Sigmoid colon (tissue), 6 donors: ENCODE measurements at regions not wholly inside any gene's neighbourhood (a gene's known extent, or its start where the extent isn't known, plus 50 kb on each side); places are given as distances from the start of the nearest gene placed in this dataset.

Source experiments
- DNase-seq: peaks from one replicate; pipeline ENCODE4 v3.0.0-alpha.2; 2019
- H3K27ac ChIP-seq, 4 donors: fragments of 200-600 bp; sonication (generic); one replicate each; pipeline ENCODE4 v1.5.1; 2016 to 2019; ENCODE audit warnings: mild to moderate bottlenecking in 1 of 4
- H3K27me3 ChIP-seq, 3 donors: fragments of 200-600 bp; sonication (generic); one replicate each; pipeline ENCODE4 v1.5.1; 2019; ENCODE audit warnings: mild to moderate bottlenecking in 1 of 3
- H3K36me3 ChIP-seq, 4 donors: fragments of 200-600 bp; sonication (generic); one replicate each; pipeline ENCODE4 v1.5.1; 2016 to 2019
- H3K4me1 ChIP-seq, 4 donors: fragments of 200-600 bp; sonication (generic); one replicate each; pipeline ENCODE4 v1.5.1; 2017 to 2019
- H3K4me3 ChIP-seq, 4 donors: fragments of 200-600 bp; sonication (generic); one replicate each; pipeline ENCODE4 v1.5.1; 2017 to 2019; ENCODE audit warnings: mild to moderate bottlenecking in 2 of 4, moderate library complexity in 1 of 4
- H3K9me3 ChIP-seq, 4 donors: fragments of 200-600 bp in 3 of 4; sonication (generic) in 3 of 4; one replicate each; pipeline versions ENCODE4 v1.5.1 to v1.6.1; 2013 to 2019
- EP300 ChIP-seq, 4 donors: sonication (generic); formaldehyde crosslinking; IDR thresholded peaks; one replicate each; pipeline ENCODE4 v1.6.1; 2017; ENCODE audit warnings: antibody characterized with exemption in 4 of 4
- POLR2A ChIP-seq, 2 donors: fragments of 450-650 bp; IDR thresholded peaks; one replicate each; pipeline ENCODE4 v1.6.1; 2016; ENCODE audit warnings: antibody characterized with exemption in 2 of 2, mild to moderate bottlenecking in 2 of 2, moderate library complexity in 2 of 2
- POLR2AphosphoS5 ChIP-seq, 4 donors: sonication (generic); formaldehyde crosslinking; IDR thresholded peaks; one replicate each; pipeline ENCODE4 v1.6.1; 2017; ENCODE audit warnings: antibody characterized with exemption in 4 of 4
- WGBS, 2 donors: extraction: QIAGEN DNeasy Blood & Tissue Kit; methylation state at CpG; one replicate each; pipeline ENCODE4 v1.1.7; 2013; 5-methylcytosine and 5-hydroxymethylcytosine counted together
- intact Hi-C: fragments of 100-400 bp; cut with DNase I; formaldehyde crosslinking; loops from one replicate; pipeline ENCODE4 v1.15.1; 2023
- TF ChIP-seq, protein P1 (sequence below), 4 experiments: fragments of 450-650 bp in 3 of 4; fragments of 200-600 bp in 1 of 4; IDR thresholded peaks; one replicate each; pipeline ENCODE4 v1.5.1; 2016 to 2019; ENCODE audit warnings: antibody characterized with exemption in 4 of 4, mild to moderate bottlenecking in 3 of 4, moderate library complexity in 2 of 4
- donor health status: healthy with polysubstance abuse.
- donor health status: healthy.

GRCh38 chr6:140976806-140977205 lies 1155.9 kb upstream of the GJE1 start:
- no peak overlapping the region for H3K4me3 ChIP-seq
- H3K27ac ChIP-seq, result peak overlapping the region in 1 of 4 donors; percentile 34
- no peaks in the 10 kb centered on the region for H3K27me3 ChIP-seq
- TF ChIP-seq, protein P1, sequence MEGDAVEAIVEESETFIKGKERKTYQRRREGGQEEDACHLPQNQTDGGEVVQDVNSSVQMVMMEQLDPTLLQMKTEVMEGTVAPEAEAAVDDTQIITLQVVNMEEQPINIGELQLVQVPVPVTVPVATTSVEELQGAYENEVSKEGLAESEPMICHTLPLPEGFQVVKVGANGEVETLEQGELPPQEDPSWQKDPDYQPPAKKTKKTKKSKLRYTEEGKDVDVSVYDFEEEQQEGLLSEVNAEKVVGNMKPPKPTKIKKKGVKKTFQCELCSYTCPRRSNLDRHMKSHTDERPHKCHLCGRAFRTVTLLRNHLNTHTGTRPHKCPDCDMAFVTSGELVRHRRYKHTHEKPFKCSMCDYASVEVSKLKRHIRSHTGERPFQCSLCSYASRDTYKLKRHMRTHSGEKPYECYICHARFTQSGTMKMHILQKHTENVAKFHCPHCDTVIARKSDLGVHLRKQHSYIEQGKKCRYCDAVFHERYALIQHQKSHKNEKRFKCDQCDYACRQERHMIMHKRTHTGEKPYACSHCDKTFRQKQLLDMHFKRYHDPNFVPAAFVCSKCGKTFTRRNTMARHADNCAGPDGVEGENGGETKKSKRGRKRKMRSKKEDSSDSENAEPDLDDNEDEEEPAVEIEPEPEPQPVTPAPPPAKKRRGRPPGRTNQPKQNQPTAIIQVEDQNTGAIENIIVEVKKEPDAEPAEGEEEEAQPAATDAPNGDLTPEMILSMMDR (IDR thresholded peaks at IDR 0.05), result no peak
- no peak for TF ChIP-seq POLR2AphosphoS5 (IDR thresholded peaks at IDR 0.05)
- no peak for TF ChIP-seq EP300 (IDR thresholded peaks at IDR 0.05)
- TF ChIP-seq POLR2A (IDR thresholded peaks at IDR 0.05), result no peak
- WGBS, 2 donors, result 86 to 87% methylated on average over 3 of the region's 3 CpGs
- DNase-seq, result no peak
- H3K9me3 ChIP-seq, result no peaks in the 10 kb centered on the region
- no peaks in the 10 kb centered on the region for H3K36me3 ChIP-seq
- intact Hi-C loops, result no loop called here
- H3K4me1 ChIP-seq, result peaks cover 0 to 45% (median 30%) of the 10 kb centered on the region in 4 donors

DNA sequence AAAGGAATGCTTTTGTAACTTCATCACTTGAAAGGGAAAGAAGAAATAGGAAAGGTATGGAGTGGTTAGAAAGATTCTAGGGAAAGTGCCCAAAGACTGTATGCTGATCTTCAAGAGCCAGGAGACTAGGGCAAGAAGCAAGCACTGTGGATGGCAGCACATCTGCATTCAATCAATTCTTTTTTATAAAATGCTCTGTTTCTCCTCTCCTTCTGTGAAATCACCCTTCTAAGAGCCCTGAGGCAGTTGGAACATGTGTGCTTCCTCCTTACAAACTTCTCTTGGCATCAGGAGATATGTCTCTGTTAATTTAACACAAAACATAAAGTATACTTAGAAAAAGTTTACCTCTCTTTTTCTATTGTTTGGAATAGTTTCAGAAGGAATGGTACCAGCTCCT lies 1162.2 kb upstream of the GJE1 start:
- Histone ChIP-seq H3K27ac (peak overlapping the region in 1 of 4 donors; percentile 5), H3K36me3 (no peaks in the 10 kb centered on the region), H3K9me3 (no peaks in the 10 kb centered on the region), H3K27me3 (no peaks in the 10 kb centered on the region), H3K4me1 (peaks cover 0 to 9% (median 0%) of the 10 kb centered on the region in 4 donors), H3K4me3 (no peak overlapping the region)
- TF ChIP-seq POLR2AphosphoS5 (IDR thresholded peaks at IDR 0.05), result peak in 3 of 4 donors; percentile 18 to 80 (median 69)
- no peak for TF ChIP-seq EP300 (IDR thresholded peaks at IDR 0.05)
- DNase-seq, result no peak
- intact Hi-C loops, result no loop called here

- no peaks in the 10 kb centered on the region for H3K9me3 ChIP-seq
- 88 to 92% methylated on average over 3 of the region's 3 CpGs for WGBS, 2 donors
- no peak for DNase-seq
- H3K27ac ChIP-seq, result no peak overlapping the region
- intact Hi-C loops, result no loop called here
- no peak overlapping the region for H3K4me3 ChIP-seq
- peaks cover 0 to 9% (median 0%) of the 10 kb centered on the region in 4 donors for H3K4me1 ChIP-seq
- TF ChIP-seq POLR2AphosphoS5 (IDR thresholded peaks at IDR 0.05), result no peak
- TF ChIP-seq, protein P1 (IDR thresholded peaks at IDR 0.05), result no peak
- no peak for TF ChIP-seq EP300 (IDR thresholded peaks at IDR 0.05)
- H3K27me3 ChIP-seq, result no peaks in the 10 kb centered on the region
- H3K36me3 ChIP-seq, result no peaks in the 10 kb centered on the region
Observed at GRCh38 chr6:140968062-140968461, 1164.7 kb upstream of the GJE1 start.

- no peaks in the 10 kb centered on the region for H3K27me3 ChIP-seq
- H3K36me3 ChIP-seq, result no peaks in the 10 kb centered on the region
- H3K27ac ChIP-seq, result no peak overlapping the region
- H3K4me1 ChIP-seq, result peaks cover 0 to 9% (median 0%) of the 10 kb centered on the region in 4 donors
- intact Hi-C loops, result no loop called here
- no peak for DNase-seq
- H3K4me3 ChIP-seq, result no peak overlapping the region
- TF ChIP-seq, protein P1 (IDR thresholded peaks at IDR 0.05), result no peak
- no peak for TF ChIP-seq POLR2A (IDR thresholded peaks at IDR 0.05)
- TF ChIP-seq EP300 (IDR thresholded peaks at IDR 0.05), result no peak
- no peak for TF ChIP-seq POLR2AphosphoS5 (IDR thresholded peaks at IDR 0.05)
- H3K9me3 ChIP-seq, result no peaks in the 10 kb centered on the region
Observed at GRCh38 chr6:140966676-140967075, 1166.0 kb upstream of the GJE1 start.

GRCh38 chr6:140960566-140960965 lies 1172.2 kb upstream of the GJE1 start:
- H3K27me3 ChIP-seq, result no peaks in the 10 kb centered on the region
- TF ChIP-seq POLR2A (IDR thresholded peaks at IDR 0.05) (no peak), EP300 (IDR thresholded peaks at IDR 0.05) (no peak), POLR2AphosphoS5 (IDR thresholded peaks at IDR 0.05) (no peak)
- TF ChIP-seq, protein P1 (IDR thresholded peaks at IDR 0.05), result no peak
- H3K36me3 ChIP-seq, result no peaks in the 10 kb centered on the region
- no peaks in the 10 kb centered on the region for H3K4me1 ChIP-seq
- H3K9me3 ChIP-seq, result no peaks in the 10 kb centered on the region
- 90 to 91% methylated on average over 3 of the region's 3 CpGs for WGBS, 2 donors
- DNase-seq, result no peak
- H3K27ac ChIP-seq, result no peak overlapping the region
- intact Hi-C loops, result no loop called here
- no peak overlapping the region for H3K4me3 ChIP-seq
